Lower leg skin (tissue), 3 donors: ENCODE measurements at regions not wholly inside any gene's neighbourhood (a gene's known extent, or its start where the extent isn't known, plus 50 kb on each side); places are given as distances from the start of the nearest gene placed in this dataset.

Experiments
- POLR2A ChIP-seq, 2 donors: fragments of 450-650 bp; IDR thresholded peaks; one replicate each; pipeline ENCODE4 v1.6.1; 2016 to 2017; ENCODE audit warnings: antibody characterized with exemption in 2 of 2, mild to moderate bottlenecking in 1 of 2, moderate library complexity in 1 of 2
- TF ChIP-seq, protein P1 (sequence below), 3 donors: fragments of 450-650 bp; IDR thresholded peaks; one replicate each; pipeline ENCODE4 v1.5.1; 2016; ENCODE audit warnings: antibody characterized with exemption in 3 of 3, mild to moderate bottlenecking in 3 of 3, moderate library complexity in 2 of 3

DNA sequence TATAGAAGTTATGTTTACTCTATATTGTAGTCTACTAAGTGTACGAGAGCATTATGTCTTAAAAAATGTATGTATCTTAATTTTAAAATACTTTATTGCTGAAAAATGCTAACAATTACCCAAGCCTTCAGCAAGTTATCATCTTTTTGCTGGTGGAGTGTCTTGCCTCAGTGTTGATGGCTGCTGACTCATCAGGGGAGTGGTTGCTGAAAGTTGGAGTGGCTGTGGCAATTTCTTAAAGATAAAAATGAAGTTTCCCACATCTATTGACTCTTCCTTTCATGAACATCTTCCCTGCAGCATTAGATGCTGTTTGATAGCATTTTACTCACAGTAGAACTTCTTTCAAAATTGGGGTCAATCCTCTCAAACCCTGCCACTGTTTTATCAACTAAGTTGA, 95.8 kb downstream of the CDC7 start:
- no peak for TF ChIP-seq POLR2A (IDR thresholded peaks at IDR 0.05)
- TF ChIP-seq, protein P1, sequence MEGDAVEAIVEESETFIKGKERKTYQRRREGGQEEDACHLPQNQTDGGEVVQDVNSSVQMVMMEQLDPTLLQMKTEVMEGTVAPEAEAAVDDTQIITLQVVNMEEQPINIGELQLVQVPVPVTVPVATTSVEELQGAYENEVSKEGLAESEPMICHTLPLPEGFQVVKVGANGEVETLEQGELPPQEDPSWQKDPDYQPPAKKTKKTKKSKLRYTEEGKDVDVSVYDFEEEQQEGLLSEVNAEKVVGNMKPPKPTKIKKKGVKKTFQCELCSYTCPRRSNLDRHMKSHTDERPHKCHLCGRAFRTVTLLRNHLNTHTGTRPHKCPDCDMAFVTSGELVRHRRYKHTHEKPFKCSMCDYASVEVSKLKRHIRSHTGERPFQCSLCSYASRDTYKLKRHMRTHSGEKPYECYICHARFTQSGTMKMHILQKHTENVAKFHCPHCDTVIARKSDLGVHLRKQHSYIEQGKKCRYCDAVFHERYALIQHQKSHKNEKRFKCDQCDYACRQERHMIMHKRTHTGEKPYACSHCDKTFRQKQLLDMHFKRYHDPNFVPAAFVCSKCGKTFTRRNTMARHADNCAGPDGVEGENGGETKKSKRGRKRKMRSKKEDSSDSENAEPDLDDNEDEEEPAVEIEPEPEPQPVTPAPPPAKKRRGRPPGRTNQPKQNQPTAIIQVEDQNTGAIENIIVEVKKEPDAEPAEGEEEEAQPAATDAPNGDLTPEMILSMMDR (IDR thresholded peaks at IDR 0.05) = no peak
